ENCODE measurements at regions not wholly inside any gene's neighbourhood (a gene's known extent, or its start where the extent isn't known, plus 50 kb on each side); places are given as distances from the start of the nearest gene placed in this dataset.

GRCh38 chr19:30289336-30289735, 82.8 kb upstream of the ZNF536 start:
- TF ChIP-seq CTCF (IDR thresholded peaks at IDR 0.05) (no peak), POLR2A (IDR thresholded peaks at IDR 0.05) (no peak)

All from body of pancreas (tissue), 4 donors.